SK-N-SH (cell line): ENCODE measurements at regions not wholly inside any gene's neighbourhood (a gene's known extent, or its start where the extent isn't known, plus 50 kb on each side); places are given as distances from the start of the nearest gene placed in this dataset.

Experiments
- FOXM1 ChIP-seq: IDR thresholded peaks from 2 replicates; pipeline ENCODE4 v1.4.0; 2012; ENCODE audit warnings: low read depth, mild to moderate bottlenecking
- MXI1 ChIP-seq: IDR thresholded peaks from 2 replicates; pipeline ENCODE4 v1.6.1; 2012; ENCODE audit warnings: mild to moderate bottlenecking, low read depth, low read length, improper control_type of control experiment
- POLR2AphosphoS5 ChIP-seq: IDR thresholded peaks from 2 replicates; pipeline ENCODE4 v1.6.1; 2012; ENCODE audit warnings: low read depth, low read length
- TEAD4 ChIP-seq: IDR thresholded peaks from 2 replicates; pipeline ENCODE4 v1.4.0; 2012; ENCODE audit warnings: mild to moderate bottlenecking, borderline replicate concordance; ENCODE audit not compliant: insufficient read depth
- ZBTB33 ChIP-seq: IDR thresholded peaks from 2 replicates; pipeline ENCODE4 v1.4.0; 2012; ENCODE audit warnings: low read depth, borderline replicate concordance
- TF ChIP-seq, protein P1 (sequence below): fragments of 200-600 bp; sonication (generic); IDR thresholded peaks from 2 replicates; pipeline ENCODE4 v1.6.1; 2017; ENCODE audit warnings: antibody characterized with exemption, mild to moderate bottlenecking, moderate library complexity

GRCh38 chr2:146661473-146662096 is 1183.2 kb upstream of the ACVR2A start:
- TF ChIP-seq MXI1 = no peak
- TF ChIP-seq, protein P1, sequence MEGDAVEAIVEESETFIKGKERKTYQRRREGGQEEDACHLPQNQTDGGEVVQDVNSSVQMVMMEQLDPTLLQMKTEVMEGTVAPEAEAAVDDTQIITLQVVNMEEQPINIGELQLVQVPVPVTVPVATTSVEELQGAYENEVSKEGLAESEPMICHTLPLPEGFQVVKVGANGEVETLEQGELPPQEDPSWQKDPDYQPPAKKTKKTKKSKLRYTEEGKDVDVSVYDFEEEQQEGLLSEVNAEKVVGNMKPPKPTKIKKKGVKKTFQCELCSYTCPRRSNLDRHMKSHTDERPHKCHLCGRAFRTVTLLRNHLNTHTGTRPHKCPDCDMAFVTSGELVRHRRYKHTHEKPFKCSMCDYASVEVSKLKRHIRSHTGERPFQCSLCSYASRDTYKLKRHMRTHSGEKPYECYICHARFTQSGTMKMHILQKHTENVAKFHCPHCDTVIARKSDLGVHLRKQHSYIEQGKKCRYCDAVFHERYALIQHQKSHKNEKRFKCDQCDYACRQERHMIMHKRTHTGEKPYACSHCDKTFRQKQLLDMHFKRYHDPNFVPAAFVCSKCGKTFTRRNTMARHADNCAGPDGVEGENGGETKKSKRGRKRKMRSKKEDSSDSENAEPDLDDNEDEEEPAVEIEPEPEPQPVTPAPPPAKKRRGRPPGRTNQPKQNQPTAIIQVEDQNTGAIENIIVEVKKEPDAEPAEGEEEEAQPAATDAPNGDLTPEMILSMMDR = peak; percentile 82
- no peak for TF ChIP-seq TEAD4
- no peak for TF ChIP-seq FOXM1
- TF ChIP-seq POLR2AphosphoS5 = no peak
- no peak for TF ChIP-seq ZBTB33
